ENCODE measurements at regions not wholly inside any gene's neighbourhood (a gene's known extent, or its start where the extent isn't known, plus 50 kb on each side); places are given as distances from the start of the nearest gene placed in this dataset.
"Not testable (repeated sequence)": the region's sequence is repeated elsewhere in the genome, so short reads cannot be mapped to it uniquely, and the experiment has no call there.

GRCh38 chr19:23541991-23542390 lies 145.0 kb downstream of the ZNF675 start (continued):
- no peak for TF ChIP-seq ZNF462 (CRISPR knock-in tag; IDR thresholded peaks at IDR 0.05)
- TF ChIP-seq ZNF114 (CRISPR knock-in tag; IDR thresholded peaks at IDR 0.05), result no peak
- TF ChIP-seq STAT1 (IDR thresholded peaks at IDR 0.05; ENCODE audit: unreplicated experiment), result no peak
- TF ChIP-seq JUNB (IDR thresholded peaks at IDR 0.05; ENCODE audit: unreplicated experiment), result no peak
- TF ChIP-seq REST (IDR thresholded peaks at IDR 0.05; ENCODE audit: unreplicated experiment), result no peak

- H3K9me3 Mint-ChIP-seq, result peaks cover 73% of the 10 kb centered on the region
- H3K27ac ChIP-seq (ENCODE audit: low read depth); H3F3A ChIP-seq (replicated peaks; ENCODE audit: low read depth); H3K9me2 ChIP-seq (ENCODE audit: insufficient read depth); H4K20me1 ChIP-seq (replicated peaks; ENCODE audit: insufficient read depth); H3K4me2 ChIP-seq; H3K4me1 Mint-ChIP-seq; H3K4me1 ChIP-seq (ENCODE audit: insufficient read depth); H3K4me3 ChIP-seq; ATAC-seq; H3K27me3 Mint-ChIP-seq (ENCODE audit: insufficient read depth, low read depth, poor library complexity); H3K79me2 ChIP-seq (replicated peaks; ENCODE audit: insufficient read depth); H2AFZ ChIP-seq; H3K4me3 Mint-ChIP-seq; H3K27me3 ChIP-seq (ENCODE audit: insufficient read depth); DNase-seq (ENCODE audit: low spot score); H3K27ac Mint-ChIP-seq; H3K36me3 ChIP-seq (ENCODE audit: insufficient read depth): not testable (repeated sequence)
- peaks cover 11% of the 10 kb centered on the region; the same call in 2 of the 3 replicates for H3K36me3 Mint-ChIP-seq (ENCODE audit: low read depth)
Observed at GRCh38 chr19:23540180-23540579, 144.9 kb upstream of the ZNF91 start.
